K562 (cell line): ENCODE measurements at regions not wholly inside any gene's neighbourhood (a gene's known extent, or its start where the extent isn't known, plus 50 kb on each side); places are given as distances from the start of the nearest gene placed in this dataset.

Experiments
- ATAC-seq: fragments of 200-7000 bp; cut with Tn5 transposase; 3 replicates; pipeline ENCODE4 v1.9.1; 2020; ENCODE audit warnings: moderate library complexity
- BruUV-seq: library from RNA; stranded (reverse); fragments of 400-500 nt; replicated peaks from 2 replicates; lab custom pipeline; 2021; lab: Mats Ljungman, UMichigan
- CTCF ChIA-PET: fragments of 300-600 bp; formaldehyde crosslinking; extraction: SDS; loops from one replicate; lab custom pipeline; 2021; ENCODE audit warnings: low intra/inter-chr PET ratio; lab: Yijun Ruan, JAX
- POLR2A ChIA-PET: fragments of 300-600, 350-650 bp; sonication (Branson Sonifier 250); formaldehyde crosslinking; extraction: SDS; loops from one replicate; lab custom pipeline; 2021; ENCODE audit warnings: antibody characterized with exemption, inconsistent platforms; lab: Yijun Ruan, JAX
- DNase-seq, 4 experiments: peaks; one replicate each; pipeline versions ENCODE4 v3.0.0 to v3.0.0-alpha.2; 2011 to 2018; ENCODE audit warnings: low spot score in 3 of 4, mixed read lengths in 3 of 4; ENCODE audit errors: extremely low read depth in 1 of 4
- FAIRE-seq: peaks from 2 replicates; lab custom pipeline; 2011; peaks lifted over from hg19 to GRCh38; lab: Jason Lieb, UNC
- H2AFZ ChIP-seq: 2 replicates; pipeline ENCODE4 v1.6.0; 2011; ENCODE audit warnings: low read depth, low read length, control low read depth, inconsistent platforms
- H3K27ac ChIP-seq: fragments of 200-600 bp; 3 replicates; pipeline ENCODE4 v1.8.0; 2011; ENCODE audit warnings: low read depth, mild to moderate bottlenecking, control low read depth, inconsistent platforms, low read length, moderate library complexity, mixed read lengths; ENCODE audit errors: extremely low read depth
- H3K27me3 ChIP-seq, 2 experiments: fragments of 300-600 bp in 1 of 2; 2 replicates in 1 of 2; 3 replicates in 1 of 2; pipeline versions ENCODE4 v1.6.0 to v1.8.0; 2011; ENCODE audit warnings: inconsistent platforms in 2 of 2, low read length in 2 of 2, mild to moderate bottlenecking in 1 of 2, mixed read lengths in 1 of 2, moderate library complexity in 1 of 2; ENCODE audit not compliant: control insufficient read depth in 2 of 2, insufficient read depth in 2 of 2
- H3K36me3 ChIP-seq: fragments of 300-600 bp; 3 replicates; pipeline ENCODE4 v1.8.0; 2011; ENCODE audit warnings: mild to moderate bottlenecking, low read length, inconsistent platforms; ENCODE audit not compliant: control insufficient read depth, insufficient read depth
- H3K4me1 ChIP-seq, 2 experiments: fragments of 200-600 bp in 1 of 2; replicated peaks in 1 of 2; 2 replicates in 1 of 2; 3 replicates in 1 of 2; pipeline versions ENCODE4 v1.5.1 to v1.8.0; 2011; ENCODE audit warnings: inconsistent platforms in 2 of 2, low read length in 2 of 2, mild to moderate bottlenecking in 1 of 2, mixed read lengths in 1 of 2, moderate library complexity in 1 of 2; ENCODE audit not compliant: control insufficient read depth in 2 of 2, insufficient read depth in 2 of 2
- H3K4me2 ChIP-seq: 2 replicates; pipeline ENCODE4 v1.6.1; 2011; ENCODE audit warnings: low read length, control low read depth, inconsistent platforms, mixed read lengths; ENCODE audit not compliant: insufficient read depth
- H3K4me3 ChIP-seq: fragments of 200-600 bp; sonication (generic), shearing (Covaris generic); 2 replicates; pipeline ENCODE4 v1.5.1; 2016; ENCODE audit warnings: control low read depth, inconsistent platforms
- H3K79me2 ChIP-seq: fragments of 200-600 bp; 3 replicates; pipeline ENCODE4 v1.8.0; 2011; ENCODE audit warnings: low read length, inconsistent platforms; ENCODE audit not compliant: control insufficient read depth, insufficient read depth
- H3K9ac ChIP-seq, 2 experiments: 2 replicates each; pipeline versions ENCODE4 v1.6.0 to v1.6.1; 2011; ENCODE audit warnings: low read depth in 2 of 2, low read length in 2 of 2, control low read depth in 1 of 2, inconsistent platforms in 1 of 2, mild to moderate bottlenecking in 1 of 2, mixed read lengths in 1 of 2; ENCODE audit not compliant: insufficient read depth in 1 of 2
- H3K9me1 ChIP-seq: one replicate; pipeline ENCODE4 v1.6.0; 2011; ENCODE audit warnings: inconsistent platforms, mild to moderate bottlenecking, low read length, moderate library complexity; ENCODE audit not compliant: control insufficient read depth, insufficient read depth
- H3K9me3 ChIP-seq: replicated peaks from 2 replicates; pipeline ENCODE4 v1.5.1; 2011; ENCODE audit warnings: low read depth, low read length, inconsistent platforms; ENCODE audit not compliant: control insufficient read depth, insufficient read depth
- H4K20me1 ChIP-seq: replicated peaks from 2 replicates; pipeline ENCODE4 v1.6.1; 2011; ENCODE audit warnings: low read length, inconsistent platforms, mixed read lengths; ENCODE audit not compliant: control insufficient read depth, insufficient read depth
- CBX3 ChIP-seq, 2 experiments: IDR thresholded peaks; 1 replicate in 1 of 2; 2 replicates in 1 of 2; pipeline ENCODE4 v1.6.1; 2012; ENCODE audit warnings: inconsistent platforms in 2 of 2, low read length in 2 of 2, borderline replicate concordance in 1 of 2, control low read depth in 1 of 2
- ELK3 ChIP-seq: fragments of 450-650 bp; formaldehyde crosslinking; IDR thresholded peaks from 2 replicates; pipeline ENCODE4 v1.4.0; 2020; ENCODE audit warnings: mild to moderate bottlenecking
- FOSL1 ChIP-seq: fragments of 200-800 bp; sonication (Bioruptor generic); conservative IDR thresholded peaks from 2 replicates; pipeline ENCODE4 v1.6.1; 2016; ENCODE audit warnings: missing genetic modification characterization, missing compliant biosample characterization
- FOXK2 ChIP-seq, 2 experiments: fragments of 450-650 bp; IDR thresholded peaks in 1 of 2; conservative IDR thresholded peaks in 1 of 2; 2 replicates each; pipeline ENCODE4 v1.6.1; 2016; ENCODE audit warnings: low read depth in 2 of 2, mild to moderate bottlenecking in 1 of 2
- GATA2 ChIP-seq: sonication (generic); formaldehyde crosslinking; IDR thresholded peaks from 2 replicates; pipeline ENCODE4 v1.4.0; 2020; ENCODE audit warnings: mild to moderate bottlenecking, missing genetic modification reagents
- KLF10 ChIP-seq: fragments of 250-450 bp; sonication (Bioruptor Pico); IDR thresholded peaks from 2 replicates; pipeline ENCODE4 v1.6.1; 2021; ENCODE audit warnings: matching md5 sums
- MBD1 ChIP-seq: fragments of 250-450 bp; sonication (Bioruptor Pico); IDR thresholded peaks from 2 replicates; pipeline ENCODE4 v1.8.0; 2022; ENCODE audit warnings: inconsistent platforms
- PML ChIP-seq: IDR thresholded peaks from 2 replicates; pipeline ENCODE4 v1.6.1; 2012; ENCODE audit warnings: low read length, inconsistent platforms
- POU5F1 ChIP-seq: fragments of 150-350 bp; IDR thresholded peaks from 2 replicates; pipeline ENCODE4 v1.6.1; 2014; ENCODE audit warnings: borderline replicate concordance, low read length, low read depth, mild to moderate bottlenecking; ENCODE audit not compliant: partially characterized antibody
- SETDB1 ChIP-seq: IDR thresholded peaks from one replicate; pipeline ENCODE4 v1.6.1; 2012; ENCODE audit warnings: low read length, control low read depth, inconsistent platforms
- SMARCE1 ChIP-seq: fragments of 450-650 bp; IDR thresholded peaks from 2 replicates; pipeline ENCODE4 v1.7.1; 2016; ENCODE audit warnings: mild to moderate bottlenecking
- XRCC5 ChIP-seq: fragments of 200-400 bp; formaldehyde crosslinking; IDR thresholded peaks from 2 replicates; pipeline ENCODE4 v1.6.1; 2017; ENCODE audit warnings: low read depth, mild to moderate bottlenecking, low read length
- ZNF507 ChIP-seq: conservative IDR thresholded peaks from 2 replicates; pipeline ENCODE4 v1.6.1; 2017; ENCODE audit warnings: missing genetic modification characterization, missing compliant biosample characterization
- ZNF766 ChIP-seq: fragments of 200-800 bp; sonication (Bioruptor generic); conservative IDR thresholded peaks from 2 replicates; pipeline ENCODE4 v1.6.1; 2016; ENCODE audit warnings: missing genetic modification characterization, missing compliant biosample characterization
- WGBS: fragments of 100-300 bp; shearing (Covaris generic); methylation state at CpG from one replicate; pipeline ENCODE4 v1.1.6; 2016; ENCODE audit warnings: low coverage, mixed read lengths; ENCODE audit not compliant: insufficient coverage; ENCODE audit errors: missing lambda C conversion rate; 5-methylcytosine and 5-hydroxymethylcytosine counted together
- in situ Hi-C: fragments of 300-500 bp; cut with MboI; formaldehyde crosslinking; loops from 4 replicates; pipeline ENCODE4 v1.15.0; 2018; ENCODE audit warnings: inconsistent platforms, mixed read lengths
- intact Hi-C: fragments of 100-400 bp; cut with micrococcal nuclease; formaldehyde crosslinking; loops from 2 replicates; pipeline ENCODE4 v1.14.2; 2022
- TF ChIP-seq, protein P1 (sequence below): sonication (generic); formaldehyde crosslinking; IDR thresholded peaks from 2 replicates; pipeline ENCODE4 v1.8.0; 2022; ENCODE audit warnings: missing genetic modification reagents, mild to moderate bottlenecking, borderline replicate concordance
- TF ChIP-seq, protein P2 (sequence below): fragments of 200-400 bp; formaldehyde crosslinking; IDR thresholded peaks from 2 replicates; pipeline ENCODE4 v1.6.1; 2017; ENCODE audit warnings: mild to moderate bottlenecking, low read depth, low read length, moderate library complexity
- TF ChIP-seq, protein P3 (sequence below): sonication (generic); formaldehyde crosslinking; IDR thresholded peaks from 2 replicates; pipeline ENCODE4 v1.8.1; 2023; ENCODE audit warnings: mild to moderate bottlenecking, missing genetic modification reagents, moderate library complexity

GRCh38 chr7:41326616-41327015, 376.3 kb downstream of the INHBA start:
- DNase-seq (no peak), FAIRE-seq (no peak), ATAC-seq (no peak)
- ChIA-PET CTCF (no interaction called here), POLR2A (no interaction called here)
- Histone ChIP-seq H3K4me2 (no peak overlapping the region), H3K36me3 (no peaks in the 10 kb centered on the region), H3K27me3 (no peaks in the 10 kb centered on the region), H2AFZ (no peak overlapping the region), H3K79me2 (no peaks in the 10 kb centered on the region), H3K4me3 (no peak overlapping the region), H3K9me1 (no peaks in the 10 kb centered on the region), H3K27ac (no peak overlapping the region), H3K9me3 (no peaks in the 10 kb centered on the region), H3K4me1 (no peaks in the 10 kb centered on the region), H3K9ac (no peak overlapping the region), H4K20me1 (no peaks in the 10 kb centered on the region)
- 0% methylated on average over 1 of the region's 1 CpG for WGBS
- in situ Hi-C loops (no loop called here), intact Hi-C loops (no loop called here)
- TF ChIP-seq, protein P1, sequence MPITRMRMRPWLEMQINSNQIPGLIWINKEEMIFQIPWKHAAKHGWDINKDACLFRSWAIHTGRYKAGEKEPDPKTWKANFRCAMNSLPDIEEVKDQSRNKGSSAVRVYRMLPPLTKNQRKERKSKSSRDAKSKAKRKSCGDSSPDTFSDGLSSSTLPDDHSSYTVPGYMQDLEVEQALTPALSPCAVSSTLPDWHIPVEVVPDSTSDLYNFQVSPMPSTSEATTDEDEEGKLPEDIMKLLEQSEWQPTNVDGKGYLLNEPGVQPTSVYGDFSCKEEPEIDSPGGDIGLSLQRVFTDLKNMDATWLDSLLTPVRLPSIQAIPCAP (CRISPR knock-in tag) = no peak
- TF ChIP-seq XRCC5 (no peak), GATA2 (CRISPR knock-in tag) (no peak), FOSL1 (tag) (no peak), ZNF766 (no peak), CBX3 (IDR thresholded peaks at IDR 0.05; ENCODE audit: borderline replicate concordance in 1 of 2, low read length in 2 of 2) (no peak), KLF10 (CRISPR knock-in tag) (no peak), ZNF507 (tag) (no peak), POU5F1 (no peak), SETDB1 (no peak), SMARCE1 (no peak), FOXK2 (conservative IDR thresholded peaks at IDR 0.05 in 1 of 2, IDR thresholded peaks at IDR 0.05 in 1 of 2; ENCODE audit: low read depth in 2 of 2) (no peak), ELK3 (no peak), PML (no peak), MBD1 (CRISPR knock-in tag) (no peak)
- TF ChIP-seq, protein P2, sequence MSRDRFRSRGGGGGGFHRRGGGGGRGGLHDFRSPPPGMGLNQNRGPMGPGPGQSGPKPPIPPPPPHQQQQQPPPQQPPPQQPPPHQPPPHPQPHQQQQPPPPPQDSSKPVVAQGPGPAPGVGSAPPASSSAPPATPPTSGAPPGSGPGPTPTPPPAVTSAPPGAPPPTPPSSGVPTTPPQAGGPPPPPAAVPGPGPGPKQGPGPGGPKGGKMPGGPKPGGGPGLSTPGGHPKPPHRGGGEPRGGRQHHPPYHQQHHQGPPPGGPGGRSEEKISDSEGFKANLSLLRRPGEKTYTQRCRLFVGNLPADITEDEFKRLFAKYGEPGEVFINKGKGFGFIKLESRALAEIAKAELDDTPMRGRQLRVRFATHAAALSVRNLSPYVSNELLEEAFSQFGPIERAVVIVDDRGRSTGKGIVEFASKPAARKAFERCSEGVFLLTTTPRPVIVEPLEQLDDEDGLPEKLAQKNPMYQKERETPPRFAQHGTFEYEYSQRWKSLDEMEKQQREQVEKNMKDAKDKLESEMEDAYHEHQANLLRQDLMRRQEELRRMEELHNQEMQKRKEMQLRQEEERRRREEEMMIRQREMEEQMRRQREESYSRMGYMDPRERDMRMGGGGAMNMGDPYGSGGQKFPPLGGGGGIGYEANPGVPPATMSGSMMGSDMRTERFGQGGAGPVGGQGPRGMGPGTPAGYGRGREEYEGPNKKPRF = no peak
- TF ChIP-seq, protein P3, sequence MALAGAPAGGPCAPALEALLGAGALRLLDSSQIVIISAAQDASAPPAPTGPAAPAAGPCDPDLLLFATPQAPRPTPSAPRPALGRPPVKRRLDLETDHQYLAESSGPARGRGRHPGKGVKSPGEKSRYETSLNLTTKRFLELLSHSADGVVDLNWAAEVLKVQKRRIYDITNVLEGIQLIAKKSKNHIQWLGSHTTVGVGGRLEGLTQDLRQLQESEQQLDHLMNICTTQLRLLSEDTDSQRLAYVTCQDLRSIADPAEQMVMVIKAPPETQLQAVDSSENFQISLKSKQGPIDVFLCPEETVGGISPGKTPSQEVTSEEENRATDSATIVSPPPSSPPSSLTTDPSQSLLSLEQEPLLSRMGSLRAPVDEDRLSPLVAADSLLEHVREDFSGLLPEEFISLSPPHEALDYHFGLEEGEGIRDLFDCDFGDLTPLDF (CRISPR knock-in tag) = no peak
- no TSS peak for BruUV-seq
